EL (cell line): ENCODE measurements at regions not wholly inside any gene's neighbourhood (a gene's known extent, or its start where the extent isn't known, plus 50 kb on each side); places are given as distances from the start of the nearest gene placed in this dataset.

Source experiments
- DNase-seq: peaks from one replicate; pipeline ENCODE4 v3.0.0-alpha.2; 2016

DNA sequence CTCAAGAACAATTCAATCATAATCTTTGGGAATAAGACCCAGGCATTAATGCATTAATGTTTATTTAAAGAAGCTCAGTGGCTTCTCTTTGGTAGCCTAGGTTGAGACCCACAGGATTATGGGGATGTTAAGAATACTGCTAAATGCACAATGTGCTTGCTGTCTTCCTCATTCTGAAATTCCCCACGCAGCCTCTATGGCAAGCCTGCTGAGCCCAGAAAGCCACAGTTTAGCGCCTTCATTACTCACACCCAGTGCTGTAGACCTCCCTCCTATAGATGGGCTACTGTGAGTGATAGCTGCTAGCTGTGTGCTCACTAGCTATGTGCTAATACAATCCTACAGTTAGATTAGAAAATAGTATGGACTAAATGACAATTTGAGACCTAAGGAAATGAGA, 90.6 kb downstream of the TNFSF13B start:
- DNase-seq = no peak

DNA sequence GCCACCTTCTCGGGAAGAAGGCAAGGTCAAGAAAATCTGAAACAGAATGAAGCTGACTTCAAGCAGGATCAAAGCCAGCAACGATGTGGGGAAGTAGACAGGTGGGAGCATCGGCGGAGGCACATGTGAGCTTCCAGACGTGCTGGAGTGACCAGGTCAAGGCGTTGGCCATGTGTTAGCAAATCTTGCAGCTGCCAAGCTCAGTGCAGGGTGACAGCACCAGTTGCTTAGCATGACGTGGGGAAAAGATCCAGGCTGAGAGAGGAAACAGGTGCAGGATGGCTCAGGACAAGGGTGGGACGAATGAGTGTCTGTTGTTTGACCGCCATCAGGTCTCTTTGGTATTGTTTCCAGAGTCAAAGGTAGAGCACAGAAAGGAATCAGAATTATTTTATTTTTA, 92.3 kb downstream of the TNFSF13B start:
- no peak for DNase-seq

DNA sequence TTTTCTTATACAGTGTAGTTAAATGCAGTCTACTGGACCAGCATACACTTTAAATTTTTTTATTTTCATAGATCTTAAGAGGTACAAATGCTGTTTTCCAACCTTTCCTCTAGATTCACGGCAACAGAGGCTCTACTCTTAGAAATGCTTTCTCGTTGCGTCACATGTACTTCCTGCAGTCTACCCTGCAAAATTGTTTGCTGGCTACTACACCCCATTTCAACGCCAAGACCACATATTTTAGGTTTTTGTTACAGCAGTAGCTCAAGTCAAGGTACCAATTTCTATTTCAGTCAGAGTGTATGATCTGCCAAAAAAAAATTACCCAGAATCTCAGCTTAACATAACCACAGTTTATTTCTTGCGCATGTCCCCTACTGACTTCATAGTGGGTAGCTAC, 94.1 kb downstream of the TNFSF13B start:
- DNase-seq = no peak

DNA sequence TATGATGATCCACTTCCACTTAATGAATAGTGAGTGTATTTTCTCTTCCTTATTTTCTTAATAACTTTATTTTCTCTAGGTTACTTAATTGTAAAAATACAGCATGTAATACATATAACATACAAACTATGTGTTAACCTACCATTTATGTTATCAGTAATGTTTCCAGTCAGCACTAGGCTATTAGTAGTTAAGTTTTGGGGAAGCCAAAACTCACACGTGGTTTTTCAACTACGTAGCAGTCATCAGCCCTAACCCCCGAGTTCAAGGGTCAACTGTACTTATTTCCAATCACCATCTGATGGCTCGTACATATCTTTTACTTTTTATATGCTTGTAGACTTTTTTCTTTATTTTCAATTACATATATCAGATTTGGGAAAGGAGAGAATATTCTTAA, 95.7 kb downstream of the TNFSF13B start:
- DNase-seq = no peak

DNA sequence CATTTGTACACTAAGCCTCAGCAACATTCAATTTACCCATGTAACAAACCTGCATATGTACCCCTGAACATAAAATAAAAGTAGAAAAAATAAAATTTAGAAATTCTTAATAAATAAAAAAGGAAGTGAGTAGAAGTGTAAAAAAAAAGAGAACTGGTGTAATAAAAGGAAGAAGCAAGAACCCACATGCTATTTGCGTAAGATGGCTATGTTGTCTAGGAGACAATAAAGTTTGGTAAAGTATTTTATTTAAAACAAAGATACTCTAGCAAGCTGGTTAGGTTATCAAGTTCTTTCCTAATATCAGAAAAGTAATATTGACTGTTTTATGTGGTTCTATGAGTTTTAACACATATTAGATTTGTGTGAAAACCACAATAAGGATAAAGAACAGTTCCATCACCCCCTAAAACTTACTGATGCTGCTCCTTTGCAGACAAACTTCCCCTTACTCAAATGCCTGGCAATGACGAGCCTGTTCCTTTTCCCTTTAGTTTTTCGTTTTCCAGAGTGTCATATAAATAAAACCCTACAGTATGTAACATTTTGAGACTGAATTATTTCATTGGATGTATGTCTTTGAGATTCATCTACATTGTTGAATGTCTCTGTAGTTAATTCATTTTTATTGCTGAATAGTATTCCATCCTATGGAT, 98.9 kb downstream of the TNFSF13B start:
- DNase-seq = no peak

DNA sequence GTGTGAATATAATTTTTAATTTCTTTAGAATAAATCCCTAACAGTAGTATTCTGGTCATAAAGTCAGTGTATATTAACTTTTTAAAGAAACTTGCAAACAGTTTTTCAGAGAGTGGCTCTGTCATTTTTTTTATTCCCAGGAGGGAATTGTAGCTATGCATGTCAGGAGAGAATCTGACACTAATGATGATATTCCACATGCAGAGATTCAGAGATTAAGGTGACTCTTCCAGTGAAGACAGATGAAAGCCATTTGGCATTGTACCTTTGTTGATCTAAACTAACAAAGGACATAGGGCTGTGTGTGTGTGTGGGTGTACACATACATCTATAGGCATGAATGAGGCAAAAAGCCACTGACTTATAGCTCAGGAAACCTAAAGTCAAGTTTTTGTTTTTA, 99.9 kb downstream of the TNFSF13B start:
- no peak for DNase-seq

GRCh38 chr13:108375034-108375433, 105.5 kb downstream of the TNFSF13B start:
- DNase-seq = no peak

DNA sequence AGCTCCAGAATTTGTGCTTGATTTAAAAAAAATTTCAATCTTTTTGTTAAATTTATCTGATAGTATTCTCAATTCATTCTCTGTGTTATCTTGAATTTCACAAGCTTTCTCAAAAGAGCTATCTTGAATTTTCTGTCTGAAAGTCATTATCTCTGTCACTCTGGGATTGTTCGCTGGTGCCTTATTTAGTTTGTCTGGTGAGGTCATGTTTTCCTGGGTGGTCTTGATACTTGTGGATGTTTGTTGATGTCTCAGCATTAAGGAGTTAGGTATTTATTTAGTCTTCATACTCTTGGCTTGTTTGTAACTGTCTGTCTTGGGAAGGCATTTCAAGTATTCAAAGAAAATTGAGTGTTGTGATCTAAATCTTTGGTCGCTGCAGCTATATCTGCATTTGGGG, 106.3 kb downstream of the TNFSF13B start:
- DNase-seq = no peak

- no peak for DNase-seq
Measured at GRCh38 chr13:108376308-108376707, 106.8 kb downstream of the TNFSF13B start.

- no peak for DNase-seq
Measured at GRCh38 chr13:108377646-108378206, 108.2 kb downstream of the TNFSF13B start.

DNA sequence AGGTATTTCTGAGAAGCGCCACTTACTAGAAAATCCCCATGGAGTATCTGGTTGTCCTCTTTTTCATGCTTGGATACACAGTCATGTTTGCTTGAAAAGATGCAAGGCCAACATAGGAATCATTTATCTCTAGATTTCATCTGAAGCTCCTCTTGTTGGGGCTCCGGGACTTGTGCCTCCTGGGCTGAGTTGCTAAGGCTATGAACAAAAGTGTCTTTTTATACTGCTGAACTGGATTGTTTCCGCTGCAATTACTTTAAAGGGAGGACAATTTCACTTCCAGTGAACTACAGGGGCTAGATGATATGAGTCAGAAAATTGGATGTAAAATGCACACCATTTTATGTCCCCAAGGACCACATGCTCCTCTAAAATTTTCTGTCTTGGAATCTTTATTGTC, 114.1 kb downstream of the TNFSF13B start:
- no peak for DNase-seq

DNA sequence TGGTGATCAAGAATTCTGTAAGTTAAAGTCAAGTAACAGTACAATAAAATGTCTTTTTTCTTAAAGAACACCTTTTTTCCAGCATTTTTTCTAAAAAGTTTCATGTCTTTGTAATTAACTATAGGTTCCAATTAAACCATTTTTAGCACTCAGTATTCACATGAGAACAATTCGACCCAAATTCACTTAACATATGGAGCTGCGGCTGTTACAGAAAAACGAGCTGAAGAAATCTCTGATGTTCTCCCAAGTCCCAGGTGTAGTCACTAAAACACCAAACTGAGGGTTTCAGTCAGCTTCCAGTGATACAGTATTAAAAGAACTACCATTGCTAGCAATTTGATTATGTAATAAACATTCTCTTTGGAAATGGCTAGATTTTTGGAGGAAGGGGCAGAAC, 117.6 kb downstream of the TNFSF13B start:
- DNase-seq = no peak

DNA sequence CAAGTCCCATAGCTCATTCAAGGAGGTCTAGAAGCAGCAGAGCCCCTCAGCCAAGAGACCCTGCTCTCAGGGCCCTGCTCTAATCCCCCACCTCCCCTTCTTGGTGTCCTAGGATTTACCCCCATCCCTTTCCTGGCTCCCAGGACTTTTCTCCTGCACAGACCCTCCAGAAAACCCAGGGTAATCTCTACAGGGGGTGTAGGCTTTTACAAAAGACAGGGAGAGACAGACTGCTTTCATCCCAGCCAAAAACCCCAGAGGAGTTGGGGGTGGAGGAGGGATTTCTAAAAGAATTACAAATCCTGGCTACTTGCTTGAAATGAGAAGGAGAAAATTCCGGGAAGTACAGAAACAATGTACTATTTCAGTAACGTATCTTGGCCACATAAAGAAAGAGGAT, 133.3 kb downstream of the TNFSF13B start:
- DNase-seq = no peak

DNA sequence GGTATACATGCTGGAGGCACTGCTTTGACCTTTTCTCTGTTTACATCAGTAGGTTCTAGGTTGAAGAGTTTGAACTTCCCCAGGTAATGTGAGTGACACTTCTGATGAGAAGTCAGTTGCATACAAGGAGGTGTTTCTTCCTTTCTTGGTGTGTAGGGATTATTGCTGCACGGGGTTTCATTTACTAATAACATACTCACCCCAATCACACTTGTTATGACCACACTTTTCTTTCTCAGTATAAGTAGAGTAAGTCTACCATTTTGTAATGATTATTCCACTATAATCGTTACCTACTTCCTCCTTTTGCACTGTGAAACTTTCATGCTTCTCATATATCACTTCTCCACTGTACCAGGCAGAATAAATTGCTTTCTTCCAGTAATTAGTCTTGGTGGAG, 138.0 kb downstream of the TNFSF13B start:
- DNase-seq = no peak

DNA sequence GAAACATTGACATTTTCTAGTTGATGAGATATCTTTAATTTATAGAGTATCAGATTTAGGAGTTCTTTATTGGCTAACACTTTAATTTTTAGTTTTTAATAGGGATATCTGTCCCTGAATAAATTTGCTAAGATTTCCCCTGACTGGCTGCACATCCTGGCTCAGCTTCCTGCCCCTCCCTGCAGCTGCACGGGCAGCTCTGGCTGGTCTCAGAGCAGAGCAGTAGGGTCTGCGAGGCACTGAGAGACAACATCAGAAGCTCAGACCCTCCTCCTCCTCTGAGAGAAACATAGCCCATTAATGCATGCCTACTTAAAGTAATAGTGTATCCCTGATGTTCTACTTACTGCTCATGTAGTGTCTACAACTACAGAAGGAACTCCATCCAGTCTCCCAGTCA, 139.2 kb downstream of the TNFSF13B start:
- DNase-seq = no peak

DNA sequence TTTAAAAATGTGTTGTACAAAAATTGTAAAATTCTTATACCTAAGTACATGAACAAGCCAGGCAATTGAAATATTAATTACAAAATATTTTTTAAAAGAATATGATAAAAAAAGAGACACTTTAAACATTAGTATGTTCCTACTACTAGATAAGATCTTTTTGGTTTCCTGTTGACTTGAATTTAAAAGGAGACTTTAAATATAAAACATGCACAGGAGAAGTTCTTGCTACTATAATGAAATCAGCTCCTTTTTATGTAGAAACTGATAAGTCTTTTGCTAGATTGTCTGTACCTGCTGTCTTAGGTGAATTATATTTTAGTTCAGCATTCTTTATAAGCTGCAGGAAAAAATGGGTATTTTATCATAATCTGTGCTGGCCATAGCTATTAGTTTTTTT, 140.2 kb downstream of the TNFSF13B start:
- no peak for DNase-seq

DNA sequence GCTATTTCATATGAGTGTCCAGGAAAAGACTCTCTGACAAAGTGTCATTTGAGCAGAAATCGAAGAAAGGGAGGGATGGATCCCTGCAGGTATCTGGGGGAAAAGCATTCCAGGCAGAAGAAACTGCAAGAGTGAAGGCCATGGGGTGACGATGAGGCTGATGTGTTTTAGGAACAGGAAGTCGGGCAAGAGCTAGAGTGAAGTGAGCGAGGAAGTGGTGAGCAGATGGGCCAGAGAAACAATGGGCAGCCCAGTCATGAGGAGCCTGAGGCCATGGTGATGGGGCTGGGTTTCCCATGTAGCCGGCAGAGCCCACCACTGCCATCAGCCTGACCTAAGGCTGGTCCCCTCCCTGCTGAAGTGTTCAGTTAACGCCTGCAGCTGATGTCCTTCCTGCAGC, 150.2 kb downstream of the TNFSF13B start:
- no peak for DNase-seq

DNA sequence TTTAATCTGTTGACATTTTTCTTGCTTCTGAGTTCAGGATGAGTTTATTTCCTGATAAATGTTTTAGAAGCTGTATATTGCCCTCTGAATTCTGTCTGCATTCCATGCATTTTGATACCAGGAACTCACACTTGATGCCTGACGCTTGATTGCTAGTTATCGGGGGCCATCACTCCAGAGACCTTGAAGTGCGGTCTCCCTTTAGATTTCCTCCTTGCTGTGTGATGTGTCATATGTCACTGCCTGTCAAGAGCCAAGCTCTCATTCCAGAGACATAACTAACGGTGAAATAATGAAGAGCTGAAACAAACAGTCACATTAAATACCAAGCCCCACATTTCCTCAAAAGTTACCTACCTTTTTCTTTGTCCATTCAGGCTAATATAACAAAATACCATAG, 155.5 kb downstream of the TNFSF13B start:
- no peak for DNase-seq

GRCh38 chr13:108426893-108427292, 157.4 kb downstream of the TNFSF13B start:
- no peak for DNase-seq

DNA sequence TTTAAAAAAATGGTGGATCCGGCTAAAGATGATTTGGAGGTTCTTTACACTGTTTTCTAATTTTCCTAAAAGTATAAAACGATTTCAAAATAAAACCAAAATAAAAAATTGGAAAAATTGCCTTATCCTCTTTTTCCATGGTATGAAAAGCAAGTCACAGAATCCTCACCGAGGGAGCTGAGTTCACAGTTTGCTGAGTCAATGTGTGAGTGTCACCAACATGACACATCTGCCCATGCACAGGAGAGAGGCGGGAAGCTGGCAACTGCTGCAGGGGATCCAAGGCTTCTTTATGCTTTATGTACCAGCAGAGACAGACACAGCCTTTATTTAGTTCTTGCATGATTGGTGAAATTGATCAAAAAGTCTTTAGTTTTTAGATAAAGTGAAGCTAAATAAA, 157.8 kb downstream of the TNFSF13B start:
- DNase-seq = peak; percentile 1

DNA sequence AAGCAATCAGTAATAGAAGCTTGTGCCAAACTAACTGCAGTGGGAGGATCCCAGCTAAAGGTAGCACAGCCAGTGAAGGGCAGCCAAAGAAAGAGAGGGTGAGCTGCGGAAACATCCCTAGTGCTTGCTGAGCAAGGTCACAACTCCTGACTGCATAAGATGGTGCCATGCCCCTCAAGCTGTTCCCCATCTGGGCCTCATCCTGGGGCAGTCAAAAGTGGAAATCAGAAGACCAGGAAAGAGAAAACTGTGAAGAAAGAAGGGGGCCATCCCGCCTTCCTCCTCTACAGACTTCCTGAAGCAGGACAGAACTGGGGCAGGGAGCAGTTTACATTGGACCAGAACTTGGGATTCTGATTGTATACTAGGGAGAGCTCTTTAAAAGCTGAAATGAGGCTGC, 159.2 kb downstream of the TNFSF13B start:
- DNase-seq = no peak

GRCh38 chr13:108433976-108434755, 164.6 kb downstream of the TNFSF13B start:
- no peak for DNase-seq

DNA sequence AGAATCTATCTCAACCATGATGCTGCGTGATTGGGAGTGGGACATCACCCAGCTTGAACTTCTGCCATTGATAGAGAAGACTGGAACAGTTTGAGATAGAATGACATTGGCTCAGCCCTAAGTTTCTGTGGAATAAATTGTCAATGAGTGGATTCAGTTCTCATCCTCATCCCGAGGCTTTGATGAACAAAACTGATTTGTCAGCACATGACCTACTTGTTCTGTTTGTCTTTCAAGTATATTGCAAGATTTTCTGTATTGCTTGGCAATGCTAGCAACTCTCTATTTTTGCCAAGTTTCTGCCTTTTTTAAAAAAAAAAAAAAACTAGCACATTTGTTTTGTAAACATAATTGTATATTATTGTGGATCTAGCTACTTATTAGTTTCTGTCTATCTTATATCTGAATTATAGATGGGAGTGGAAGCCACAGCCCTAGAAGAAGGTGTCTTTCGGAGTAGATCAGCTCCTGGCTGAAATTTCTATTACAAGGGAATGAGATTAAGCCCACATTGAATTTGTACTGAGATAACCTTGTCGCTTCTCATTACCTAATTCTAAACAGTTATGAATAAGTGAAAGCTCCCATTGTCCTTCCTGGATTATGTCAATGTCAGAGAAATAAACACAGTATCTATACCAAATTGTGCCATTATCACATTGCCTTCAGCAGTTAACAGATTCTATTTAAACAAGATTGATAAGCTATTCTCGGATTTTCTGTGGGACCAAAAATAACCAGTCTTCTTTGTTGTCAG, 166.1 kb downstream of the TNFSF13B start:
- no peak for DNase-seq

DNA sequence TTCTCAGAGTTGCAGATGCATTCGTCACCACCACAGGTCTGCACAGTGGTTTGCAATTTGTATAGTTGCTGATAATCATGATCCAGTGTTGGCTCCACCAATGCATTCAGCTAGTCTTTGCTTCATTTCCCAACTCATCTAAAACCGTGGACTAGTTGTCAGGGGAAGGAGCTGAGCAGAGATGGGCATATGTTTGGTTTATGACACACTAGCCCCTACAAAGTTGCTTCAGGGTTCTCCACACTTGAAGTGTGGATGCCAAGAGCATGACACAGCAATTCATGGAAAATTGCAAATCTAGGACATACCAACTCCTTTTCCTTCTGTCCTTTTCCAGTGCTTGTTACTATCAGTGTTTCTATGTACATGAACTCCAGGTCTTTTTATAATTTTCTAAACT, 168.0 kb downstream of the TNFSF13B start:
- peak; percentile 23 for DNase-seq
